ENCODE measurements at regions not wholly inside any gene's neighbourhood (a gene's known extent, or its start where the extent isn't known, plus 50 kb on each side); places are given as distances from the start of the nearest gene placed in this dataset.

- TF ChIP-seq TOX (CRISPR knock-in tag; IDR thresholded peaks at IDR 0.05; ENCODE audit: borderline replicate concordance) (no peak), GLIS3 (CRISPR knock-in tag; IDR thresholded peaks at IDR 0.05) (no peak), SNAI2 (CRISPR knock-in tag; IDR thresholded peaks at IDR 0.05) (no peak), BACH2 (CRISPR knock-in tag; IDR thresholded peaks at IDR 0.05; ENCODE audit: borderline replicate concordance) (no peak)
These were observed 94.5 kb downstream of the GYPC start (continued) for GRCh38 chr2:126750506-126750905.

- ATAC-seq, result no peak
- TF ChIP-seq ARNTL (CRISPR knock-in tag; IDR thresholded peaks at IDR 0.05; ENCODE audit: borderline replicate concordance, low read depth) (no peak), ZC3H10 (CRISPR knock-in tag; IDR thresholded peaks at IDR 0.05) (no peak), ZNF70 (CRISPR knock-in tag; IDR thresholded peaks at IDR 0.05) (no peak), ISL1 (CRISPR knock-in tag; IDR thresholded peaks at IDR 0.05) (no peak), ZFP3 (CRISPR knock-in tag; IDR thresholded peaks at IDR 0.05) (no peak), ESRRG (CRISPR knock-in tag; IDR thresholded peaks at IDR 0.05) (no peak)
These were observed 95.5 kb downstream of the GYPC start for GRCh38 chr2:126751477-126751876.

GRCh38 chr2:126752876-126753275 lies 96.9 kb downstream of the GYPC start:
- TF ChIP-seq OSR1 (CRISPR knock-in tag; IDR thresholded peaks at IDR 0.05) (no peak), ZC3H10 (CRISPR knock-in tag; IDR thresholded peaks at IDR 0.05) (no peak)
- no peak for ATAC-seq

- no peak for ATAC-seq
- TF ChIP-seq ZFP3 (CRISPR knock-in tag; IDR thresholded peaks at IDR 0.05), result no peak
- no peak for TF ChIP-seq ARNTL (CRISPR knock-in tag; IDR thresholded peaks at IDR 0.05; ENCODE audit: borderline replicate concordance, low read depth)
- no peak for TF ChIP-seq ZNF70 (CRISPR knock-in tag; IDR thresholded peaks at IDR 0.05)
- TF ChIP-seq ZNF8 (CRISPR knock-in tag; IDR thresholded peaks at IDR 0.05), result no peak
- TF ChIP-seq OSR1 (CRISPR knock-in tag; IDR thresholded peaks at IDR 0.05), result no peak
- TF ChIP-seq TSHZ2 (CRISPR knock-in tag; IDR thresholded peaks at IDR 0.05), result no peak
- no peak for TF ChIP-seq PATZ1 (CRISPR knock-in tag; IDR thresholded peaks at IDR 0.05; ENCODE audit: borderline replicate concordance)
- no peak for TF ChIP-seq ZC3H10 (CRISPR knock-in tag; IDR thresholded peaks at IDR 0.05)
- no peak for TF ChIP-seq ZNF565 (CRISPR knock-in tag; conservative IDR thresholded peaks at IDR 0.05; ENCODE audit: low read depth)
- TF ChIP-seq TCF4 (CRISPR knock-in tag; IDR thresholded peaks at IDR 0.05; ENCODE audit: borderline replicate concordance), result no peak
- no peak for TF ChIP-seq SNAI2 (CRISPR knock-in tag; IDR thresholded peaks at IDR 0.05)
These were observed 97.7 kb downstream of the GYPC start for GRCh38 chr2:126753501-126754212.

GRCh38 chr2:126754240-126755004 lies 98.5 kb downstream of the GYPC start:
- ATAC-seq, result no peak
- TF ChIP-seq ZFP3 (CRISPR knock-in tag; IDR thresholded peaks at IDR 0.05) (no peak), ZNF565 (CRISPR knock-in tag; conservative IDR thresholded peaks at IDR 0.05; ENCODE audit: low read depth) (no peak), POU6F1 (CRISPR knock-in tag; IDR thresholded peaks at IDR 0.05; ENCODE audit: borderline replicate concordance, low read depth) (no peak), SNAI2 (CRISPR knock-in tag; IDR thresholded peaks at IDR 0.05) (no peak), CSRNP3 (CRISPR knock-in tag; IDR thresholded peaks at IDR 0.05) (no peak), TSHZ2 (CRISPR knock-in tag; IDR thresholded peaks at IDR 0.05) (no peak), TOX (CRISPR knock-in tag; IDR thresholded peaks at IDR 0.05; ENCODE audit: borderline replicate concordance) (no peak), OSR1 (CRISPR knock-in tag; IDR thresholded peaks at IDR 0.05) (no peak)
